ENCODE measurements at regions not wholly inside any gene's neighbourhood (a gene's known extent, or its start where the extent isn't known, plus 50 kb on each side); places are given as distances from the start of the nearest gene placed in this dataset.

DNA sequence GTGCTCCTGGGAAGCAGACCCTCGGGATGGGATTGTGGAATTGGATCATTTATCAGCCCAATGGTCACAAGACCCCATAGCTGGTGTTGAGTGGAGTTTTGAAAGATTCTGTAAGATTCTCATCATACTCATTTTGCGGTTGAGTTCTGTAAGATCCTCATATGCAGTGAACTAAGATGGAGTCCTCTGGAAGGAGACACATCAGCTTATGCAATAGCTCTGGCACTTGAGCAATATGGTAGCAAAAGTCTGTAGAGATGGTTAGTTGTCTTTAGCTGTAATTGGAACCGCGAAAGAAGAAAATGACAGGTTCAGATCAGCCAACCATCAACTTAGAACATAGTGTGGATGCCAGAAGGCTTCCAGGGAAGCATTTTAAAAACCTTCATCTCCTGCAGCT, 184.5 kb upstream of the TSC22D2 start:
- TF ChIP-seq, protein P1, sequence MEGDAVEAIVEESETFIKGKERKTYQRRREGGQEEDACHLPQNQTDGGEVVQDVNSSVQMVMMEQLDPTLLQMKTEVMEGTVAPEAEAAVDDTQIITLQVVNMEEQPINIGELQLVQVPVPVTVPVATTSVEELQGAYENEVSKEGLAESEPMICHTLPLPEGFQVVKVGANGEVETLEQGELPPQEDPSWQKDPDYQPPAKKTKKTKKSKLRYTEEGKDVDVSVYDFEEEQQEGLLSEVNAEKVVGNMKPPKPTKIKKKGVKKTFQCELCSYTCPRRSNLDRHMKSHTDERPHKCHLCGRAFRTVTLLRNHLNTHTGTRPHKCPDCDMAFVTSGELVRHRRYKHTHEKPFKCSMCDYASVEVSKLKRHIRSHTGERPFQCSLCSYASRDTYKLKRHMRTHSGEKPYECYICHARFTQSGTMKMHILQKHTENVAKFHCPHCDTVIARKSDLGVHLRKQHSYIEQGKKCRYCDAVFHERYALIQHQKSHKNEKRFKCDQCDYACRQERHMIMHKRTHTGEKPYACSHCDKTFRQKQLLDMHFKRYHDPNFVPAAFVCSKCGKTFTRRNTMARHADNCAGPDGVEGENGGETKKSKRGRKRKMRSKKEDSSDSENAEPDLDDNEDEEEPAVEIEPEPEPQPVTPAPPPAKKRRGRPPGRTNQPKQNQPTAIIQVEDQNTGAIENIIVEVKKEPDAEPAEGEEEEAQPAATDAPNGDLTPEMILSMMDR (IDR thresholded peaks at IDR 0.05), result no peak

DNA sequence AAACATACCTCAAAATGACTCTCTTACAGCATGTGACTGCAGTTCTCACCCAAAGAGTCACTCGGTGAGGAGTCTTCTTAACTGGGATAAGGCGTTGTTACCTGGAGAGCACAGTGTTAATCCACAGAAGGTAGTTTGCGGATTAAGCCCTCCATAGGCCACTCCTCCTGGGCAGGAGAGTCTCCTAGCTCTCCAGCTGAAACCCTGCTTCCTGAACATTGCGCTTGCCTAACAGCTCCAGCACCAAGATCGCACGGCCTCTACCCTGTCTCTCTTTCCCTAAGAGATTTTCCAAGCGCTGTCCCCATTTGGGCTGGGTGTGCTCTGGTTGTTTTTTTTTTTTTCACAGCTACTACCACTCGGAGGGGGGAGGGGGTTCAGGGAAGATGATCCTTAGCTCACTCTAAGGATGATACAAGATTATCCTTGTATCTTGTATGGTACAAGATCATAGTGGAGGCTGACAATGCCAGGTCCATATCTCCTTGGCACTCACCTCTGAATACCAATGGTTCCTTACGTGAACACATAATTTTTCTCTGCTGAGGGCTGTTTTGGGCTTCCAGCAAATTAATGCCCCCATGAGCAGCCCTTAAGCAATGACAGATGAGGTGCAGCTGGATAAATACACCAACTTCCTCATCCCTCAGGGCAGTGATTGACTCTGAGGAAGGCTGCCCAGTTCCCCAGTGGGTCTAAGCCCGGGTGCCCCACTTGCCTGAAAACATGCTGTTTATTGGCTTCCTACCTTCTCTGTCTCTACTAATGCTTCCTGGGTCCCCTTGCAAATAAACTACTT, 185.2 kb upstream of the TSC22D2 start:
- TF ChIP-seq, protein P1 (IDR thresholded peaks at IDR 0.05), result no peak

DNA sequence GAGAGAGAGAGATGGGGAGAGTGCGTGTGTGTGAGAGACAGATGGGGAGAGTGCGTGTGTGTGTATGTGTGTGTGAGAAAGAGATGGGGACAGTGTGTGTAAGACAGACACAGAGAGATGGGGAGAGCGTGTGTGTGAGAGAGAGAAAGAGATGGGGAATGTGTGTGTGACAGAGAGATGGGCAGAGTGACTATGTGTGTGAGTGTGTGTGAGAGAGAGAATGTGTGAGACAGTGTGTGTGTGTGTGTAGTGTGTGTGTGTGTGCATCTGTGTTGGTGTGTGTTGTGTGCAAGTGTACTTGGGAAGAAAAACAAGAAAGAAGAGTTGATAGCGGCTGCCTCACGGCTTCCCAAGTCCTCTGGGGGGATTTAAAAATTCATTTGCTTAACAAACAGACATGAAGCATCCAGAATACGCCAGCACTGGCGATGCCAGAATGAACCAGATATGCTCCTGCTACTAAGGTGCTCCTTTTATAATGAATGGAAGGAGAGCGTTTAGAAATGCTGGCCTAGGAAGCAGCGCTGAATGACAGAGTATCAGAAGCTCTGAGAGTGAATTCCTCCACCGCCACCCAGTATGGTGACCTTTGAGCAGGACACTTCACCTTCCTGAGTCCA, 186.1 kb upstream of the TSC22D2 start:
- TF ChIP-seq, protein P1 (IDR thresholded peaks at IDR 0.05), result no peak

DNA sequence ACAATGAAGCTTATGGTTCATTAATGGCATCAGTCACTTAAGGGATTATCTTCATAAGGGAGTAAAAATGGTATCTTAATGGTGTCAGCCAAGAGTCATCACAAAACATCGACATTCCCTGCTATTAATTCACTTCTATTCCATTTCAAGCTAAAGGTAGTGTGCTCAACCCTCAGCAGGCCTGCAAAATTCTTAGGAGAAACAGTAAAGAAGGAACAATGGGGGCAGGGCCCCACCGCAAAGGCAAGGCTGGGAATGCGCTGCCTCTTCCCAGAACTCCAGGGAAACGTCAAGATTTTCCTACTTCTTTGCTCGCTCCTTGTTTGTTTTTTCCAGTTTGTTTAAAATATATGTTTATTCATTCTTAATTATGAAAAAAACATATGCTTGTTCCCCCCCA, 187.3 kb upstream of the TSC22D2 start:
- TF ChIP-seq, protein P1 (IDR thresholded peaks at IDR 0.05), result no peak

DNA sequence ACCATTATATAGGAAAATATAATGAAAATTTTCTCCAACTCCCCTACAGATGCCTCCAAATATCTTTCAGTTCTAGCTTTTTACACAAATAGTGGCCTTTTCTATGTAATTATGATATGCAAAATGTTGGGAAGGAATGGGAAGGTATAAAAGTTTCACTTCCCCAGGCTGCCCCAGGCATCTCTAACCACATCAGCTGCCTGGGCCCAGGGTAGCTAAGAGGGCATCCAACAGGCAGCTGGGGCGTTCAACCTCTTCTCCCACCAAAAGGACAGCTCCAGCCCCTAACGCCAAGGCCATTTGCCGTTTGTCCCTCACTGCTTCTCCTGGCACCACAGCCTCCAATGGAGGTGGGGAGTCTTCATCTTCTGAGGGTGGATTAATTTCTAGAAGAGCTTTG, 188.1 kb upstream of the TSC22D2 start:
- TF ChIP-seq, protein P1 (IDR thresholded peaks at IDR 0.05), result no peak

DNA sequence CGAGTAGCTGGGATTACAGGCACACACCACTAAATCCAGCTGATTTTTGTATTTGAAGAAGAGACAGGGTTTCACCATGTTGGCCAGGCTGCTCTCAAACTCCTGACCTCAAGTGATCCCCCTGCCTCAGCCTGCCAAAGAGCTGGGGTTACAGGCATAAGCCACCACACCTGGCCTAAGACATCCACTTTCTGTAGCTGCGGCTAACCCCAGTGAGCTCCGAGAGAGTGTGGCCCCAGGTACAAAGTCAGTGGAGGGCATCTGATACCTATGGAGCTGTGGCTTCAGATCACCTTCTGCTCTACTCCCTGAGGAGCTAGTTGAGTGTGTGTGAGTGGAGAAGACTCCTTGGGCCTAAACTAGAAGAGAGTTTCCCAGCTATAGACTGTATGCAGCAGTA, 189.3 kb upstream of the TSC22D2 start:
- TF ChIP-seq, protein P1 (IDR thresholded peaks at IDR 0.05), result no peak

DNA sequence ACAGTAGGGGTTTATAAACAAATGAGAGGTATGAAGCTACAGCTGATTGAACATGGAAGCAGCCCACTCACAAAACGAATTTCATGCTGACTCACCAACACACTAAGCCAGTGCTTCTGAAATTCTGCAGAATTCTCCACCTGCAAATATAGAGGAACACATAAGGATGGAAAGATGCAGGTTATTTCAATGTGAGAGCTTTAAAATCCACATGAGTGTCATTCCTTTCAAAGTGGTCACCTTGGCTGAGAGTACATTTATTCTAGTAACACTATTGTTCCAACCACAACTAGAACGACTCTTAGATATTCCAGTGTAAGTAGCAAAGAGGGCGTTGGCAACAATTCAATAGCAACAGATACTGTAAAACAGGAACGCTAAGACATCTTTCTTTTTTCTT, 189.9 kb upstream of the TSC22D2 start:
- TF ChIP-seq, protein P1 (IDR thresholded peaks at IDR 0.05), result no peak

Data from LNCAP (cell line).